ENCODE measurements at regions not wholly inside any gene's neighbourhood (a gene's known extent, or its start where the extent isn't known, plus 50 kb on each side); places are given as distances from the start of the nearest gene placed in this dataset.

GRCh38 chr2:195257979-195258378, 399.0 kb upstream of the SLC39A10 start:
- Histone ChIP-seq H3K4me1 (ENCODE audit: insufficient read depth, low read length, poor library complexity, severe bottlenecking) (no peaks in the 10 kb centered on the region), H4K20me1 (ENCODE audit: insufficient read depth, low read length, poor library complexity, severe bottlenecking) (no peaks in the 10 kb centered on the region), H3K79me2 (ENCODE audit: insufficient read depth, low read length) (no peaks in the 10 kb centered on the region), H3K9me3 (ENCODE audit: insufficient read depth, low read depth, low read length) (no peaks in the 10 kb centered on the region), H3K4me2 (ENCODE audit: low read depth, low read length, poor library complexity, severe bottlenecking) (no peak overlapping the region), H3K9me2 (replicated peaks; ENCODE audit: low read depth, low read length) (0 out of 2 replicates have a peak, but pooled peaks cover 3% of the 10 kb centered on the region), H3K27me3 (ENCODE audit: insufficient read depth, low read length, poor library complexity, severe bottlenecking) (no peaks in the 10 kb centered on the region), H3K4me3 (ENCODE audit: low read length, poor library complexity, severe bottlenecking) (no peak overlapping the region), H3K36me3 (ENCODE audit: insufficient read depth, low read length) (no peaks in the 10 kb centered on the region), H2AFZ (ENCODE audit: low read length) (no peak overlapping the region), H3F3A (ENCODE audit: low read depth) (no peaks in the 10 kb centered on the region), H3K9ac (ENCODE audit: low read depth, low read length, poor library complexity, severe bottlenecking) (no peak overlapping the region)
- TF ChIP-seq CTCF (conservative IDR thresholded peaks at IDR 0.05; ENCODE audit: low read length), result no peak
- TF ChIP-seq EZH2phosphoT487 (IDR thresholded peaks at IDR 0.05; ENCODE audit: borderline replicate concordance), result no peak

- no peaks in the 10 kb centered on the region for H4K20me1 ChIP-seq (ENCODE audit: insufficient read depth, low read length, poor library complexity, severe bottlenecking)
- no peaks in the 10 kb centered on the region for H3K9me2 ChIP-seq (replicated peaks; ENCODE audit: low read depth, low read length)
- H3K27me3 ChIP-seq (ENCODE audit: insufficient read depth, low read length, poor library complexity, severe bottlenecking), result no peaks in the 10 kb centered on the region
- no peak overlapping the region for H3K9ac ChIP-seq (ENCODE audit: low read depth, low read length, poor library complexity, severe bottlenecking)
- no peaks in the 10 kb centered on the region for H3F3A ChIP-seq (ENCODE audit: low read depth)
- H3K4me2 ChIP-seq (ENCODE audit: low read depth, low read length, poor library complexity, severe bottlenecking), result no peak overlapping the region
- no peaks in the 10 kb centered on the region for H3K4me1 ChIP-seq (ENCODE audit: insufficient read depth, low read length, poor library complexity, severe bottlenecking)
- H3K36me3 ChIP-seq (ENCODE audit: insufficient read depth, low read length), result no peaks in the 10 kb centered on the region
- H3K4me3 ChIP-seq (ENCODE audit: low read length, poor library complexity, severe bottlenecking), result no peak overlapping the region
- TF ChIP-seq CTCF (conservative IDR thresholded peaks at IDR 0.05; ENCODE audit: low read length), result no peak; the same call in 1 of the 2 replicates
- no peak for TF ChIP-seq EZH2phosphoT487 (IDR thresholded peaks at IDR 0.05; ENCODE audit: borderline replicate concordance)
- H3K79me2 ChIP-seq (ENCODE audit: insufficient read depth, low read length), result no peaks in the 10 kb centered on the region
- no peak overlapping the region for H2AFZ ChIP-seq (ENCODE audit: low read length)
- no peaks in the 10 kb centered on the region; the same call in 1 of the 2 replicates for H3K9me3 ChIP-seq (ENCODE audit: insufficient read depth, low read depth, low read length)
Observed at GRCh38 chr2:195252018-195252417, 405.0 kb upstream of the SLC39A10 start.

DNA sequence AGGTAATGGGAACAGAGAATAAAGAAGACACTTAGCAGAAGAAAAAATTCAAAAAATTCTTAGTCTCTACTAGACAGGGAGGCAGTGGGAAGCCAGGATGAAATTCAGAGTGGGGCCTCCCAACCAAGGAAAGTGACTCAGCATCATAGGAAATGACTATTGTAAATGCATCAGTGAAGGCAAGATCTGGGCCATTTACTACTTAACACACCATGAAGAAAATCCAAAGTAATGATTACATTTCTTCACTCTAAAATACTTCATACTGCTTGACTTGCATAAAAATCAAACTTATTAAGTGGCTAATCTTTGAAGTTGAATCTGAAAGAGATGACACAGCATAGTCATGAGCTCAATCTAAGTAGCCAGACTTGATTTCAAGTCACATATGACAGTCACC, 405.8 kb upstream of the SLC39A10 start:
- no peak for TF ChIP-seq CTCF (conservative IDR thresholded peaks at IDR 0.05; ENCODE audit: low read length)
- TF ChIP-seq EZH2phosphoT487 (IDR thresholded peaks at IDR 0.05; ENCODE audit: borderline replicate concordance), result no peak

More for the DNA sequence above, 405.8 kb upstream of the SLC39A10 start:
- Histone ChIP-seq H3K27me3 (ENCODE audit: insufficient read depth, low read length, poor library complexity, severe bottlenecking) (no peaks in the 10 kb centered on the region), H3K4me1 (ENCODE audit: insufficient read depth, low read length, poor library complexity, severe bottlenecking) (no peaks in the 10 kb centered on the region), H2AFZ (ENCODE audit: low read length) (no peak overlapping the region), H3F3A (ENCODE audit: low read depth) (no peaks in the 10 kb centered on the region), H3K9ac (ENCODE audit: low read depth, low read length, poor library complexity, severe bottlenecking) (no peak overlapping the region), H3K9me3 (ENCODE audit: insufficient read depth, low read depth, low read length) (no peaks in the 10 kb centered on the region; the same call in 1 of the 2 replicates), H3K4me3 (ENCODE audit: low read length, poor library complexity, severe bottlenecking) (no peak overlapping the region), H3K36me3 (ENCODE audit: insufficient read depth, low read length) (no peaks in the 10 kb centered on the region), H4K20me1 (ENCODE audit: insufficient read depth, low read length, poor library complexity, severe bottlenecking) (no peaks in the 10 kb centered on the region), H3K79me2 (ENCODE audit: insufficient read depth, low read length) (no peaks in the 10 kb centered on the region), H3K4me2 (ENCODE audit: low read depth, low read length, poor library complexity, severe bottlenecking) (no peak overlapping the region), H3K9me2 (replicated peaks; ENCODE audit: low read depth, low read length) (no peaks in the 10 kb centered on the region)
